ENCODE measurements at regions not wholly inside any gene's neighbourhood (a gene's known extent, or its start where the extent isn't known, plus 50 kb on each side); places are given as distances from the start of the nearest gene placed in this dataset.

GRCh38 chr21:38982804-38983203 lies 177.1 kb downstream of the ETS2 start:
- TF ChIP-seq CTCF (IDR thresholded peaks at IDR 0.05) (no peak), POLR2A (IDR thresholded peaks at IDR 0.05) (no peak)

Measured in prostate gland (tissue), 2 donors.